A549 (cell line): ENCODE measurements at regions not wholly inside any gene's neighbourhood (a gene's known extent, or its start where the extent isn't known, plus 50 kb on each side); places are given as distances from the start of the nearest gene placed in this dataset.
"Not testable (repeated sequence)": the region's sequence is repeated elsewhere in the genome, so short reads cannot be mapped to it uniquely, and the experiment has no call there.

Experiments used
- ATAC-seq, 2 experiments: fragments of 200-7000 bp in 1 of 2; fragments of >200 bp in 1 of 2; cut with Nextera tagmentation in 1 of 2; cut with Tn5 transposase in 1 of 2; 3 replicates each; pipeline versions ENCODE4 v1.8.0 to v1.9.1; 2018 to 2020; ENCODE audit warnings: mild to moderate bottlenecking in 1 of 2, moderate library complexity in 1 of 2
- CTCF ChIA-PET: fragments of 300-600 bp; sonication (Branson Sonifier 250); formaldehyde crosslinking; extraction: SDS; loops from one replicate; lab custom pipeline; 2021; ENCODE audit warnings: antibody characterized with exemption, inconsistent platforms; lab: Yijun Ruan, JAX
- POLR2A ChIA-PET: fragments of 350-600 bp; formaldehyde crosslinking; extraction: SDS; loops from one replicate; lab custom pipeline; 2021; ENCODE audit warnings: antibody characterized with exemption, inconsistent platforms; lab: Yijun Ruan, JAX
- DNase-seq, 2 experiments: peaks; one replicate each; pipeline versions ENCODE4 v3.0.0 to v3.0.0-alpha.2; 2011 to 2016; ENCODE audit warnings: low read depth in 1 of 2, low spot score in 1 of 2
- FAIRE-seq: peaks from 2 replicates; lab custom pipeline; 2011; peaks lifted over from hg19 to GRCh38; lab: Jason Lieb, UNC
- H3K27ac ChIP-seq, 2 experiments: fragments of >200 bp; sonication (Bioruptor Twin); formaldehyde crosslinking; 3 replicates each; pipeline ENCODE4 v1.5.1; 2016 to 2017
- H3K4me1 ChIP-seq: fragments of >200 bp; sonication (Bioruptor Twin); formaldehyde crosslinking; 3 replicates; pipeline ENCODE4 v1.6.1; 2016
- H3K4me2 ChIP-seq: fragments of >200 bp; sonication (Bioruptor Twin); formaldehyde crosslinking; 3 replicates; pipeline ENCODE4 v1.6.1; 2016
- H3K4me3 ChIP-seq: fragments of >200 bp; sonication (Bioruptor Twin); formaldehyde crosslinking; 3 replicates; pipeline ENCODE4 v1.5.1; 2016
- H3K9me3 ChIP-seq: fragments of >200 bp; sonication (Bioruptor Twin); formaldehyde crosslinking; 3 replicates; pipeline ENCODE4 v1.6.1; 2016
- BCL3 ChIP-seq: fragments of >200 bp; sonication (Bioruptor Twin); formaldehyde crosslinking; IDR thresholded peaks from 3 replicates; pipeline ENCODE4 v1.6.1; 2016
- BHLHE40 ChIP-seq: IDR thresholded peaks from 2 replicates; pipeline ENCODE4 v1.6.1; 2012; ENCODE audit warnings: low read depth, low read length, inconsistent platforms
- CBX2 ChIP-seq: fragments of 200-600 bp; sonication (generic); IDR thresholded peaks from 2 replicates; pipeline ENCODE4 v1.6.1; 2016; ENCODE audit warnings: low read depth, mild to moderate bottlenecking, borderline replicate concordance
- CBX8 ChIP-seq: fragments of 200-600 bp; sonication (generic); IDR thresholded peaks from 2 replicates; pipeline ENCODE4 v1.6.1; 2016
- CEBPB ChIP-seq, 2 experiments: fragments of >200 bp in 1 of 2; sonication (Bioruptor Twin) in 1 of 2; formaldehyde crosslinking in 1 of 2; IDR thresholded peaks; 2 replicates each; pipeline ENCODE4 v1.6.1; 2012 to 2016
- CHD4 ChIP-seq: fragments of 200-600 bp; sonication (generic); IDR thresholded peaks from 2 replicates; pipeline ENCODE4 v1.6.1; 2016; ENCODE audit warnings: antibody characterized with exemption, mild to moderate bottlenecking, borderline replicate concordance
- CTCF ChIP-seq: fragments of >200 bp; sonication (Bioruptor Twin); formaldehyde crosslinking; IDR thresholded peaks from 3 replicates; pipeline ENCODE4 v1.5.1; 2016
- E2F6 ChIP-seq: IDR thresholded peaks from 2 replicates; pipeline ENCODE4 v1.6.1; 2012; ENCODE audit warnings: low read depth, borderline replicate concordance
- ELK1 ChIP-seq: fragments of 150-350 bp; IDR thresholded peaks from 2 replicates; pipeline ENCODE4 v1.6.1; 2014; ENCODE audit warnings: low read depth, mild to moderate bottlenecking, low read length
- EP300 ChIP-seq, 2 experiments: fragments of >200 bp; sonication (Bioruptor Twin); formaldehyde crosslinking; IDR thresholded peaks; 2 replicates in 1 of 2; 3 replicates in 1 of 2; pipeline ENCODE4 v1.6.1; 2016 to 2017
- HDAC2 ChIP-seq: fragments of 200-600 bp; sonication (generic); IDR thresholded peaks from 2 replicates; pipeline ENCODE4 v1.6.1; 2016
- HEYL ChIP-seq: fragments of 250-450 bp; sonication (Bioruptor Pico); IDR thresholded peaks from 2 replicates; pipeline ENCODE4 v1.8.0; 2021; ENCODE audit warnings: mild to moderate bottlenecking, moderate library complexity
- HOXB13 ChIP-seq: fragments of 250-450 bp; sonication (Bioruptor Pico); IDR thresholded peaks from 2 replicates; pipeline ENCODE4 v1.5.0; 2020; ENCODE audit warnings: low read depth, mild to moderate bottlenecking, moderate library complexity
- JUNB ChIP-seq: fragments of >200 bp; sonication (Bioruptor Twin); formaldehyde crosslinking; IDR thresholded peaks from 2 replicates; pipeline ENCODE4 v1.6.1; 2016
- NFE2L2 ChIP-seq: fragments of 150-350 bp; conservative IDR thresholded peaks from 2 replicates; pipeline ENCODE4 v1.6.1; 2014; ENCODE audit warnings: low read length
- NPAS2 ChIP-seq: fragments of 250-450 bp; sonication (Bioruptor Pico); IDR thresholded peaks from 2 replicates; pipeline ENCODE4 v1.8.0; 2022; ENCODE audit warnings: mild to moderate bottlenecking, moderate library complexity, borderline replicate concordance
- POLR2A ChIP-seq: IDR thresholded peaks from 2 replicates; pipeline ENCODE4 v1.6.1; 2012; ENCODE audit warnings: mild to moderate bottlenecking, low read length
- RARB ChIP-seq: fragments of 250-450 bp; sonication (Bioruptor Pico); IDR thresholded peaks from 2 replicates; pipeline ENCODE4 v1.8.0; 2021; ENCODE audit warnings: mild to moderate bottlenecking, moderate library complexity
- RCOR1 ChIP-seq: fragments of 150-350 bp; IDR thresholded peaks from 2 replicates; pipeline ENCODE4 v1.6.1; 2014; ENCODE audit warnings: antibody characterized with exemption, low read length, low read depth
- SREBF2 ChIP-seq: fragments of 450-650 bp; IDR thresholded peaks from 2 replicates; pipeline ENCODE4 v1.6.1; 2014; ENCODE audit warnings: mild to moderate bottlenecking, moderate library complexity
- TFCP2L1 ChIP-seq: fragments of 250-450 bp; sonication (Bioruptor Pico); IDR thresholded peaks from 2 replicates; pipeline ENCODE4 v1.5.0; 2021; ENCODE audit warnings: mild to moderate bottlenecking
- TP53 ChIP-seq: fragments of 250-450 bp; sonication (Bioruptor Pico); IDR thresholded peaks from 2 replicates; pipeline ENCODE4 v1.5.0; 2021; ENCODE audit warnings: mild to moderate bottlenecking, moderate library complexity
- USF2 ChIP-seq: fragments of 450-650 bp; IDR thresholded peaks from 2 replicates; pipeline ENCODE4 v1.6.1; 2014; ENCODE audit warnings: antibody characterized with exemption
- WGBS: methylation state at CpG from one replicate; pipeline ENCODE4 v1.1.6; 2017; ENCODE audit errors: missing lambda C conversion rate; 5-methylcytosine and 5-hydroxymethylcytosine counted together

- WGBS = 78% methylated on average over 18 of the region's 20 CpGs
- CTCF ChIA-PET, FAIRE-seq, POLR2A ChIA-PET, DNase-seq, H3K4me2 ChIP-seq, H3K27ac ChIP-seq, H3K4me3 ChIP-seq, H3K4me1 ChIP-seq, H3K9me3 ChIP-seq, ATAC-seq: not testable (repeated sequence)
Measured at GRCh38 chr1:95297906-95298305, 63.9 kb downstream of the RWDD3 start.

GRCh38 chr1:95301091-95301490, 67.1 kb downstream of the RWDD3 start:
- CTCF ChIA-PET = interaction anchor here (0.9 kb wide), 1 partner anchor 76 kb away, joined by 3 read pairs; no protein-coding TSS in a partner anchor
- H3K4me2 ChIP-seq = no peak overlapping the region
- no peak overlapping the region for H3K4me3 ChIP-seq
- ATAC-seq (no peak), FAIRE-seq (no peak), DNase-seq (no peak)
- POLR2A ChIA-PET = no interaction called here
- no peaks in the 10 kb centered on the region for H3K4me1 ChIP-seq
- H3K27ac ChIP-seq = no peak overlapping the region
- TF ChIP-seq HOXB13 (CRISPR knock-in tag) (no peak), POLR2A (no peak), BHLHE40 (no peak), E2F6 (no peak)
- TF ChIP-seq, all 56 proteins: peak for 0
- H3K9me3 ChIP-seq = no peaks in the 10 kb centered on the region

GRCh38 chr1:95301614-95302013, 67.6 kb downstream of the RWDD3 start:
- FAIRE-seq = no peak

GRCh38 chr1:95304803-95305202, 70.8 kb downstream of the RWDD3 start:
- ChIA-PET POLR2A (no interaction called here), CTCF (no interaction called here)
- no peak for FAIRE-seq
- Histone ChIP-seq H3K27ac (no peak overlapping the region), H3K4me1 (no peaks in the 10 kb centered on the region), H3K9me3 (no peaks in the 10 kb centered on the region), H3K4me3 (no peak overlapping the region), H3K4me2 (no peak overlapping the region)
- ATAC-seq = no peak
- no peak for DNase-seq
- 38% methylated on average over 4 of the region's 4 CpGs for WGBS
- TF ChIP-seq HEYL (CRISPR knock-in tag) (no peak), CBX2 (no peak), JUNB (no peak), ELK1 (no peak), RARB (CRISPR knock-in tag) (no peak), CEBPB (IDR thresholded peaks at IDR 0.05) (no peak), TFCP2L1 (CRISPR knock-in tag) (no peak), EP300 (IDR thresholded peaks at IDR 0.05) (no peak), NPAS2 (no peak), NFE2L2 (no peak), CBX8 (no peak), BCL3 (no peak), HDAC2 (no peak), RCOR1 (no peak), HOXB13 (CRISPR knock-in tag) (no peak)

More at GRCh38 chr1:95301614-95302013, 67.6 kb downstream of the RWDD3 start:
- H3K4me2 ChIP-seq = no peak overlapping the region
- no peak for TF ChIP-seq HEYL (CRISPR knock-in tag)
- no peak for TF ChIP-seq SREBF2
- TF ChIP-seq CTCF = no peak
- no peak for TF ChIP-seq USF2
- no peak for TF ChIP-seq TP53 (CRISPR knock-in tag)
- TF ChIP-seq CHD4 = no peak
- POLR2A ChIA-PET = no interaction called here
- no peak overlapping the region for H3K27ac ChIP-seq
- ATAC-seq (no peak), DNase-seq (no peak)
- CTCF ChIA-PET = interaction anchor here (0.6 kb wide), 1 partner anchor 15 kb away, joined by 3 read pairs; no protein-coding TSS in a partner anchor
- H3K4me3 ChIP-seq = no peak overlapping the region
- no peaks in the 10 kb centered on the region for H3K4me1 ChIP-seq
- H3K9me3 ChIP-seq = no peaks in the 10 kb centered on the region
- WGBS = 30% methylated on average over 3 of the region's 3 CpGs
